ENCODE measurements at regions not wholly inside any gene's neighbourhood (a gene's known extent, or its start where the extent isn't known, plus 50 kb on each side); places are given as distances from the start of the nearest gene placed in this dataset.

DNA sequence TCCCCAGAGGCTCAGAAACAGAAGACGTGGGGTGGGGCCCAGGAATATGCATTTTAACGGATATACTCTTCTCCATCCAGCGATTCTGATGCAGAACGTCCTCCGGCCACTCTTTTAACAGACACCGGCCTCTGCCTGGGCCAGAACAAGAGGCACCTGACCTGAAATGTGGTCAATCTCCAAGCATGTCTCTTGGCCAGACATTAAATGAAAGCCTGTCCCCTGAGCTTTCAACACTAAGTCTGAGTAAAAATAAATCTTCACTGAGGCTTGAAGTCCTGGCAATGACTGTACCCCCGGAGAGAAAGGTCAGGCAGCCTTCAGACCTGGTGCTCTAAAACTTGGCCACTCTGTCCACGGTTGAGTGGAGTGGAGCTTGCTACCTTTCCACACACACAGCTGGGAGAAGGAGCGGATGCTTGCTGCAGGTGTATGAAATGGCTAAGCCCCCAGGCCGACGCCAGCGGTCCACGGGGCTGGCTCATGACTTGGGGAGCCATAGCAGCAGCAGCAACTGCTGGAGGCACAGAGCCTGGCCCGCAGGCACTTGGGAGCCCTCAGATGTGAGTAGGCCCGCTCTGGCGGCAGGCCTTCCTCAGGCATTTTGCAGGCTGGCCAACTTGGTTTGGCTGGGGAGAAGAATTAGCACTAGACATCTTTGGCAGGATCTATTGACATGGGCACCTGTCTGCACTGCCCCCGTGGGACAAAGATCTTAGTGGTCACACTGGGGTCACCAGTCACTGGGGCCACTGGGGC, 79.7 kb downstream of the TMEM17 start:
- 92% methylated on average over 17 of the region's 17 CpGs for WGBS
- Histone ChIP-seq H3K27ac (ENCODE audit: low read depth) (no peak overlapping the region), H3K36me3 (ENCODE audit: insufficient read depth) (no peaks in the 10 kb centered on the region), H3K4me1 (ENCODE audit: insufficient read depth) (no peaks in the 10 kb centered on the region), H3K4me3 (ENCODE audit: low read depth, low read length) (no peak overlapping the region)
- DNase-seq (ENCODE audit: extremely low spot score), result no peak

DNA sequence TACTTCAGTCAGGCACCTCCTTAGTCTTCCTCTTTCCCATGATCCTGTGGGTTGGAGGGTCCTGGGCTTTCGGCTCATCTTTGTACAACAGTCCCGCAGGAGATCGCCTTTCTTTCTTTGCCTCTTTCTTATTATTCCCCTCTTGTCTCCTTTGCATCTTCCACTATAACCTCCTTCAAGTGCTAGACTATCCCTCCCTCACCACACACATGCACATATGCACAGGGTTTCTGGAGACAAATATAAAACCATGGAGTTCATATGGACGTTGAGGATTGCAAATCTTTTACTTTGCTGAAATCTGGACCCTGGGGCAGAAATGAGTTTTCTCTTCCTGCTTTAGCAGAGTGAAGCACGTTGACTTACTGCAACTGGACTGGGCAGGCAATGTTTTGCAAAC, 80.3 kb downstream of the TMEM17 start:
- Histone ChIP-seq H3K27ac (ENCODE audit: low read depth) (no peak overlapping the region), H3K4me1 (ENCODE audit: insufficient read depth) (no peaks in the 10 kb centered on the region), H3K36me3 (ENCODE audit: insufficient read depth) (no peaks in the 10 kb centered on the region), H3K4me3 (ENCODE audit: low read depth, low read length) (no peak overlapping the region)
- WGBS, result 76% methylated on average over 5 of the region's 5 CpGs
- DNase-seq (ENCODE audit: extremely low spot score), result no peak

DNA sequence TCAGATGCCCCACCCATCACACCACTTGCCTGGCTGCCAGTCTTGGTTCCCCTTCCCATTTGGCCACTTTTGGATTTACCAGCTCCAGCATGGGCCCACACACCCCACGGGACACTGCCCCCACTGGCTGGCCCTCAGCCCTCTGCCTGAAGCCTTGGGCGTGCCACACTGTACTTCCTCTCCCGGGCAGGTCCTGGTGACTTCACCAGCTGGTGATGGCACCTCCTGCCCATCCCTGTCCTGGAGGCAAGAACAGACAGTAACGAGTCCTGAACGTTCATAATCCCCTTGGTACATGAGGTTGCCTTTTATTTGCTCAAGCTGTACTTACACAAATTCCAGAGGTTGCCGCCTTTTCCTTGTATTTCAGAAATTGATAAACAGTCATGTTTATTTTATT, 81.1 kb downstream of the TMEM17 start:
- Histone ChIP-seq H3K4me1 (ENCODE audit: insufficient read depth) (no peaks in the 10 kb centered on the region), H3K36me3 (ENCODE audit: insufficient read depth) (no peaks in the 10 kb centered on the region), H3K4me3 (ENCODE audit: low read depth, low read length) (no peak overlapping the region), H3K27ac (ENCODE audit: low read depth) (no peak overlapping the region)
- no peak for DNase-seq (ENCODE audit: extremely low spot score)
- 73% methylated on average over 6 of the region's 6 CpGs for WGBS

DNA sequence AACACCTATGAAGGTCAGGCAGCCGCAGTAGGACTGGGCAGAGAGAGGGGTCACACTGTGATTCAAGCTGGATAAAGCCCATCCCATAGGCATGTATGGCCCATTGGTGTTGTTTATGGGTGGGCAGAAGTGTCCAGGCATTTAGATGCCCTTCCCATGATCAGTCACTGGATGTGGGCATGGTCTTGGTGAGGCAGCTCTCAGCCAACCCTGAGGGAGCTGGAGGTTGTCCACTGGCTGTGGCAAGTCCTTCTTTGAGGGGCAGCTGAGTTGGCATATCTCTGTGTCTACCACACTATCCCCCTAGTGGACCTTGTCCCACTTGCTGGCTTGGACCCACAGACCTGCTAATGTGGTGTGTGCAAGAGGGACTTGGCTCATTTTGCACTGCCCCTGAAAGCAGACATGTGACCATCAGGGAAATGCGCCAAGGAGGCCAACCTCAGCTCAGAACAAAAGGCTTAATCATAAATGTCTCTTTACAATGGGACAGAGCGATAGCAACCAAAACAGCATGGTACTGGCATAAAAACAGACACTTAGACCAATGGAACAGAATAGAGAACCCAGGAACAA, 82.0 kb downstream of the TMEM17 start:
- no peaks in the 10 kb centered on the region for H3K4me1 ChIP-seq (ENCODE audit: insufficient read depth)
- H3K36me3 ChIP-seq (ENCODE audit: insufficient read depth), result no peaks in the 10 kb centered on the region
- DNase-seq (ENCODE audit: extremely low spot score), result no peak
- no peak overlapping the region for H3K4me3 ChIP-seq (ENCODE audit: low read depth, low read length)
- no peak overlapping the region for H3K27ac ChIP-seq (ENCODE audit: low read depth)
- WGBS, result 92% methylated on average over 3 of the region's 3 CpGs

DNA sequence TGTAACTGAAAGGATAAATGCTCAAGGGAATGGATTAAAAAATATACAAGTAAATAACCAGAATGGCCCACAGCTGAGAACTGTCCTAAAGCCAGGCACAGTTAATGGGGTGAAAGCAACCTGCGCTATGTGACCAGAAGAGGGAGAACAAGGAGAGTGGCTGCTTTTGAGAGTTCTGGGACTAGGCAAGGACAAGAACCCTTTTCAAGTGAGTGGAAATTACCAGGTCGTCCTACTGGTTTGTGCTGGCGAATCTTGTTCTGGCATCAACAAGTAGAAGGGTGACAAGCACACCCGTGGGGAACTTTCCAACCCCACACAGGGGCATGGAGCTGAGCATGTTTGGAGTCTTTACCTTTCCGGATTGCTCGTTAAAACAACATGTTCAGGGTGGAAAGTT, 82.8 kb downstream of the TMEM17 start:
- WGBS, result 76% methylated on average over 6 of the region's 6 CpGs
- Histone ChIP-seq H3K4me1 (ENCODE audit: insufficient read depth) (no peaks in the 10 kb centered on the region), H3K27ac (ENCODE audit: low read depth) (no peak overlapping the region), H3K4me3 (ENCODE audit: low read depth, low read length) (no peak overlapping the region), H3K36me3 (ENCODE audit: insufficient read depth) (no peaks in the 10 kb centered on the region)
- no peak for DNase-seq (ENCODE audit: extremely low spot score)

DNA sequence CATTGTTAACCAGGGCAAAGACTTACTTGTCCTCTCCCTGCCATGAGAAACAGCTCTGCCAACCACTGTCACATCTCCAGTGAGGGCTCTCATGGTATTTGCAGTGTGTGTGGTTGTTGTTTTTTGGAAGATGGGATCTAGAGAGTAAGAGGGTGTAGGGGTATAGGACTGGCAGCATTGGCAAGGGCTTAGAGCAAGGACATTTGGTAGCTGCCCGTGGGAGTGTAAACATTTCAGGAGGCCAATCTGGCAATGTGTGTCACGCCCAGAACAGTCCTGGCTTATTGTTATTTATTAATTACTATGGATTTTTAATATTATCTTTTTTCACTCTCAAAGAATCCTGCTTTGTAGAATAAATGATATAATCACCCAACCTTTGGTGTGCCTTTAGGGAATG, 90.5 kb downstream of the TMEM17 start:
- no peak overlapping the region for H3K4me3 ChIP-seq (ENCODE audit: low read depth, low read length)
- DNase-seq (ENCODE audit: extremely low spot score), result no peak
- no peak overlapping the region for H3K27ac ChIP-seq (ENCODE audit: low read depth)
- WGBS, result 78% methylated on average over 2 of the region's 2 CpGs
- H3K4me1 ChIP-seq (ENCODE audit: insufficient read depth), result no peaks in the 10 kb centered on the region
- no peaks in the 10 kb centered on the region for H3K36me3 ChIP-seq (ENCODE audit: insufficient read depth)

DNA sequence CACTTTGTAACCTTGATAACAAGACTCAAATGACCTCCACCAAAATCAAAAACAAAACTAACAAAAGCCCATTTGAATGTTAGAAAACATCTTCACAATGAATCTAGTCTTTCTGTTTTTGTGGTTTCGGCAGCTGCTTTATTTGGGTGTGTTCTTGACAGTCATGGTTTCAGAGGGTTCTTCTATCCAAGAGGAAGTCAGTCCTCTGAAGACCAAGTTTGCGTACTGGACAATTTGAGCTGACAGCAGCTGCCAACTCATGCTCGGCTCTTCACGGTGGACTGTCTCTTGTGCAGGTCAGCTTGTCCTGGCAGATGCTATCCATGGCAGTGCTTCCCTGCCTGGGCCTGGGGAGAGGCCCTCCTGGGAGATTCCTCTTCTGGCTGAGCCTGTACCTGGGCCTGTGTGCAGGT, 91.0 kb downstream of the TMEM17 start:
- DNase-seq (ENCODE audit: extremely low spot score), result no peak
- Histone ChIP-seq H3K4me3 (ENCODE audit: low read depth, low read length) (no peak overlapping the region), H3K4me1 (ENCODE audit: insufficient read depth) (no peaks in the 10 kb centered on the region), H3K36me3 (ENCODE audit: insufficient read depth) (no peaks in the 10 kb centered on the region), H3K27ac (ENCODE audit: low read depth) (no peak overlapping the region)
- 72% methylated on average over 4 of the region's 4 CpGs for WGBS

DNA sequence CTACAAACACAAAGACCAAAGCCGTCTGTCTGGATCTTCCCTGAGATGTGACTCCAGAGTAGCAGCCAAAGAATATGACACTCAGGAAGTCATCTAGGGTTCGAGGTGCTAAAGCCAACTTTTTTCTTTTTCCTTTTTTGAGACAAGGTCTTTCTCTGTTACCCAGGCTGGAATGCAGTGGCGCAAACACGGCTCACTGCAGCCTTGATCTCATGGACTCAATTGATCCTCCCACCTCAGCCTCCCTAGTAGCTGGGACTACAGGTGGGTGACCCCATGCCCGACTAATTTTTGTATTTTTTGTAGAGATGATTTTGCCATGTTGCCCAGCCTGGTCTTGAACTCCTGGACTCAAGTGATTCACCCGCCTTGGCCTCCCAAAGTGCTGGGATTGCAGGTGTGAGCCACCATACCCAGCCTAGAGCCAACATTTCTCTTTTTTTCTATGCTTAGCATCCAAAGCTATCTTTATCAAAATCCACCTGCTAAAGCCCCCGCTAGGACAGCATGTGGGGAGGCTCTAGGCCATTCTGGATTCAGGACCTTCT, 92.8 kb downstream of the TMEM17 start:
- Histone ChIP-seq H3K4me3 (ENCODE audit: low read depth, low read length) (no peak overlapping the region), H3K36me3 (ENCODE audit: insufficient read depth) (no peaks in the 10 kb centered on the region), H3K4me1 (ENCODE audit: insufficient read depth) (no peaks in the 10 kb centered on the region), H3K27ac (ENCODE audit: low read depth) (no peak overlapping the region)
- no peak for DNase-seq (ENCODE audit: extremely low spot score)
- WGBS, result 86% methylated on average over 7 of the region's 7 CpGs

DNA sequence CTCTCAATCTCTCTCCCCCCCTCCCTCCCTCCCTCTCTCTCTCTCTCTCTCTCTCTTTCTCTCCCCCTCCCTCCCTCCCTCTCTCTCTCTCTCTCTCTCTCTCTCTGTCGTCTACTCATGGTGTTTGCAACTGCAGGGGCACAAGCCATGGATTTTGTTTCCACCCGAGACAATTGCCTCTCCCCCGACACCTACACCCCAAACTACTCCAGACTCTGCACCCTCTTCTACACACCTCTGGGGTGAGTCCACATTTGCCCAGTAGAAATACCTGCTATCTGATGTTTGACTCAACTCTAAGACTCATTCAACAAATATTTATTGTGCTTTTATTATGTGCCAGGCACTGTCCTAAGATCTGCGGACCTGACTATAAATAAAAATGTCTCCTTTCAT, 93.7 kb downstream of the TMEM17 start:
- H3K4me1 ChIP-seq (ENCODE audit: insufficient read depth), result no peaks in the 10 kb centered on the region
- 25% methylated on average over 4 of the region's 4 CpGs for WGBS
- no peak for DNase-seq (ENCODE audit: extremely low spot score)
- H3K4me3 ChIP-seq (ENCODE audit: low read depth, low read length), result no peak overlapping the region
- H3K36me3 ChIP-seq (ENCODE audit: insufficient read depth), result no peaks in the 10 kb centered on the region
- no peak overlapping the region for H3K27ac ChIP-seq (ENCODE audit: low read depth)

DNA sequence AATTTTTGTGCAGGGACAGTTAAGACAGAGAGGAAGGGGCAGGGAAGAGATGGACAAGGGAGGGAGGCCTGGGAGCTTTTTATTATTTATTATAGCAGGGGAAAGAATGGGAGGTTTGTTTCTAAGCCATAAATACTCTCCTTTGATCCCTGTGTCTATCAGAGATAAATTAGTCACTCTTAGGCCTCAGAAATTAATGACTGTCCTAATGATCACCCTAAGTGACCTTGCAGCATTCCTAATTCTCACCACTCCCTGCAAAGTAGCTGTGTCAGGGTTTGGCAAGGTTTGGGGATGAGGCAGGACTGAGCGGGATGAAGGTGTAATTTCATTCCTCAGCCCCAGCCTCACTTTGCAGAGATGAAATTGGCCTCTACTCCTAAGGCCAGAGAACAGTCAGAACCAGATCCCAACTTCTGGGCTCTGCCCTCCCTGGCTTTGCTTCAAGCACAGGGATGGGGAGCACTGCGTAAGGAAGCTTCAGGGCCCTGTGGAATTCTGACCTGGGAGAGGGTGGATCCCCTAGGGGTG, 95.0 kb downstream of the TMEM17 start:
- H3K4me3 ChIP-seq (ENCODE audit: low read depth, low read length), result no peak overlapping the region
- no peaks in the 10 kb centered on the region for H3K4me1 ChIP-seq (ENCODE audit: insufficient read depth)
- no peaks in the 10 kb centered on the region for H3K36me3 ChIP-seq (ENCODE audit: insufficient read depth)
- H3K27ac ChIP-seq (ENCODE audit: low read depth), result no peak overlapping the region
- DNase-seq (ENCODE audit: extremely low spot score), result no peak
- 61% methylated on average over 2 of the region's 2 CpGs for WGBS

DNA sequence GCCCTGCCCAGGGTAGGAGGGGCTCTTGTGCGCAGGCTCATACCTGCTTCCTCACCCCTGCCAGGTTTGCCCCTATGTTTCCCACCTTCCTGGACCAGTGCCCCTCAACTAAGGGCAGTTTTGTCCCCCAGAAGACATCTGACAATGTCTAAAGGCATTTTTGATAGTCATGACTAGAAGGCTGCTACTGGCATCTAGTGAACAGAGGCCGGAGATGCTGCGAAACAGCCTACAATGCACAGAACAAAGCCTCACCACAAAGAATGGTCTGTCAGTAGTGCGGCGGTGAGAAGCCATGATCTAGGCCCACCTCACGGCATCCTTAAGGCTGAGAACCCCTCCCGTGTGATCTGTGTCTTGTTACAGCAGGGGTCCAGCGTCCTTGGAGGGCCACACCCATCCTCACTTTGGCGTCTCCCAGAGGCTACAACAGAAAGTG, 96.0 kb downstream of the TMEM17 start:
- no peak for DNase-seq (ENCODE audit: extremely low spot score)
- WGBS, result 86% methylated on average over 9 of the region's 9 CpGs

DNA sequence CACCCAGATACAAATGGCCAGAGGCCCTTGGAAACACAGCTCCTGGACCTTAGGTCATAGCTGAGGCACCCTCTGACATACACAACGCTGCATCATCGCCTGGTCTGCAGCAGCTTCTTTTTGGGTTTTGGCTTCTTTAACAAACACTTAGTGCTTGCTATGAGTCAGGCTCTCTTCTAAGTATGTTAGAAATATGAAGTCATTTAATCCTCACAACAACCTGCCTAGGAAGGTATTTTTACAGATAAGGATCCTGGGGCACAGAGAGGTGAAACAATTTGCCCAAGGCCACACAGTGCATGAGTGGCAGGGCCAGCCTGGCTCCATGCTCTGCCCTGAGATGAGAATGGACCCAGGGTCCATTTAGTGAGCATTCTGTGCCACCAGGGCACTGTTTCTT, 96.6 kb downstream of the TMEM17 start:
- no peak for DNase-seq (ENCODE audit: extremely low spot score)
- no peak overlapping the region for H3K27ac ChIP-seq (ENCODE audit: low read depth)
- no peak overlapping the region for H3K4me3 ChIP-seq (ENCODE audit: low read depth, low read length)
- H3K36me3 ChIP-seq (ENCODE audit: insufficient read depth), result no peaks in the 10 kb centered on the region
- WGBS, result 93% methylated on average over 2 of the region's 2 CpGs
- no peaks in the 10 kb centered on the region for H3K4me1 ChIP-seq (ENCODE audit: insufficient read depth)

More for the DNA sequence above, 96.0 kb downstream of the TMEM17 start:
- no peak overlapping the region for H3K27ac ChIP-seq (ENCODE audit: low read depth)
- H3K4me1 ChIP-seq (ENCODE audit: insufficient read depth), result no peaks in the 10 kb centered on the region
- H3K36me3 ChIP-seq (ENCODE audit: insufficient read depth), result no peaks in the 10 kb centered on the region
- H3K4me3 ChIP-seq (ENCODE audit: low read depth, low read length), result no peak overlapping the region

DNA sequence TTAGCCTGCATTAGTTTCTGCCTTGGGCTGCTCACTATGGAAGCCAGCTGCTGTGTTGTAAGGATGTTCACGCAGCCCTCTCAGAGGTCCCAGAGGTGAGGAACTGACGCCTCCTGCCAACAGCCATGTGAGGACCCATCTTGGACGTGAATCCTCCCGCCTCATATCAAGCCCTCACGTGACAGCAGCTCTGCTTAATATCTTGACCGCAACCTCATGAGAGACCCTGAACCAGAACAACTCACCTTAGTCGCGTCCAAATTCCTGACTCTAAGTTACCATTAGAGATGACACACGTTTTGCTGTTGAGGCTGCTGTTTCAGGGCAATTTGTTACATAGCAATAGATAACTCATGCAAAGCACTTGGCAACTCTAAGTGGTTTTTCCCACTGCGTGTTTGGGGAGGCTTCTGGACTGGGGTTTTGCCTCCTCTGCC, 97.7 kb downstream of the TMEM17 start:
- Histone ChIP-seq H3K4me3 (ENCODE audit: low read depth, low read length) (no peak overlapping the region), H3K36me3 (ENCODE audit: insufficient read depth) (no peaks in the 10 kb centered on the region), H3K27ac (ENCODE audit: low read depth) (no peak overlapping the region), H3K4me1 (ENCODE audit: insufficient read depth) (no peaks in the 10 kb centered on the region)
- WGBS, result 77% methylated on average over 10 of the region's 10 CpGs
- no peak for DNase-seq (ENCODE audit: extremely low spot score)

DNA sequence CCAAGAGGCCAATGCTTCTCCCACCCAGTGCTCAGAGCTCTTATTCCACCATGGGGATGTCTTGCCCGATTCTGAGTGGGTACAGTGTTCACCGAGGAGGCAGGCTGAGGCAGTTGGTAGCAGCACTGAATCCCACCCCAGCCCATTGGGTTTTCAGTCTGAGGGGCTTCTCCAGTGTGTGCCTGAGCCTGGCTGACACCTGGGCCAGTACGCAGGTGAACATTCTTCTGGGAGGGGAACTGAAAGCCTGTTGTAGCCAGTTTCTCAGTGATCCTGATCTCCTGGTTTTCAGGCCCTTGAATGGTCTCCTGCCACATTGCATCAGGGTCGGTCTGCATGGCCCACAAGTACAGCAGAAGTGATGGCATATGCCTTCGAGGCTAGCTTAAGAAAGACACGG, 98.2 kb downstream of the TMEM17 start:
- no peaks in the 10 kb centered on the region for H3K4me1 ChIP-seq (ENCODE audit: insufficient read depth)
- no peak overlapping the region for H3K27ac ChIP-seq (ENCODE audit: low read depth)
- WGBS, result 67% methylated on average over 6 of the region's 6 CpGs
- no peak overlapping the region for H3K4me3 ChIP-seq (ENCODE audit: low read depth, low read length)
- H3K36me3 ChIP-seq (ENCODE audit: insufficient read depth), result no peaks in the 10 kb centered on the region
- no peak for DNase-seq (ENCODE audit: extremely low spot score)
